Lower leg skin (tissue), 3 donors: ENCODE measurements at regions not wholly inside any gene's neighbourhood (a gene's known extent, or its start where the extent isn't known, plus 50 kb on each side); places are given as distances from the start of the nearest gene placed in this dataset.

Experiments used
- CTCF ChIP-seq, 3 donors: fragments of 450-650 bp; IDR thresholded peaks; one replicate each; pipeline ENCODE4 v1.5.1; 2016; ENCODE audit warnings: antibody characterized with exemption in 3 of 3, mild to moderate bottlenecking in 3 of 3, moderate library complexity in 2 of 3
- POLR2A ChIP-seq, 2 donors: fragments of 450-650 bp; IDR thresholded peaks; one replicate each; pipeline ENCODE4 v1.6.1; 2016 to 2017; ENCODE audit warnings: antibody characterized with exemption in 2 of 2, mild to moderate bottlenecking in 1 of 2, moderate library complexity in 1 of 2

DNA sequence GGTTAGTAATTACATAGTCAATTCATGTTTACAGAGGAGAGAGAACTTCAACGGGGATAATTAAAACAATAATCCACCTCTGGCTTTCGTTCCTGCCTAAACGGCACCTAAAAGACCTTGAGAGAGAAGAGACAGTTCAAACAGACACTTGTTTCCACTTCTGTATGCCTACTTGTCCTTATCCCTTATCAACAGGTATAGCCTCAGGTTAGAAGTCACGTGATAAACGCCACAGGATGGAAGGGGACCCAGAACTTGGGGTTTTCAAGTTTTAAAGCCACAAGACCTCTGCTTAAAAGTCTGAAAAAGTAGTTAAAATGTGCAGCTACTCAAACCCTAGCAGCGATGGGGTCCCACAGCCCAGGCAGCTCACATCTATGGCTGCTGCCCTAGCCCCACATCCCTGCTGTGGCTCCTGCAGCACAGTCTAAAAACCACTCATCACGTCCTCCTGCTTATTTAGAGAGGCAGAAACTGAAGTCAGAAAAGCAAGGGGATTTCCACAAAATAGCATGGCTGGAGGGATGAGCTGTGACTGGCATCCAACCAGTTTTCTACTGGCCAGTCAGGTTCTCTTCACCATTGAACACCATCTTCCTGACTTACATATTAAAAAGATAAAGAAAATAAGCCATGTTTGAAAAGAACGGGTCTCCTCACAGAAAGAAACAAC, 51.2 kb upstream of the SEC16B start:
- TF ChIP-seq POLR2A (IDR thresholded peaks at IDR 0.05) (no peak), CTCF (IDR thresholded peaks at IDR 0.05) (no peak)
